DOHH2 (cell line): ENCODE measurements at regions not wholly inside any gene's neighbourhood (a gene's known extent, or its start where the extent isn't known, plus 50 kb on each side); places are given as distances from the start of the nearest gene placed in this dataset.

Experiments
- H3F3A ChIP-seq: fragments of 200-600 bp; sonication (generic), shearing (Covaris generic); 2 replicates; pipeline ENCODE4 v1.6.0; 2016; ENCODE audit warnings: antibody characterized with exemption, mild to moderate bottlenecking; ENCODE audit not compliant: control insufficient read depth, insufficient read depth
- H3K27ac ChIP-seq: fragments of 200-600 bp; sonication (generic); 2 replicates; pipeline ENCODE4 v1.5.1; 2014; ENCODE audit warnings: low read depth, mild to moderate bottlenecking, low read length, moderate library complexity
- H3K27me3 ChIP-seq: fragments of 200-600 bp; sonication (generic); 2 replicates; pipeline ENCODE4 v1.6.1; 2014; ENCODE audit warnings: mild to moderate bottlenecking, low read length, mixed read lengths; ENCODE audit not compliant: control insufficient read depth
- H3K36me3 ChIP-seq: fragments of 200-600 bp; sonication (generic); 2 replicates; pipeline ENCODE4 v1.6.1; 2014; ENCODE audit warnings: mild to moderate bottlenecking, low read length, moderate library complexity, mixed read lengths; ENCODE audit not compliant: control insufficient read depth
- H3K4me1 ChIP-seq: fragments of 200-600 bp; sonication (generic); 2 replicates; pipeline ENCODE4 v1.6.1; 2014; ENCODE audit warnings: mild to moderate bottlenecking, low read length, mixed read lengths; ENCODE audit not compliant: control insufficient read depth
- H3K4me2 ChIP-seq: fragments of 200-600 bp; sonication (generic); 2 replicates; pipeline ENCODE4 v1.6.0; 2014; ENCODE audit warnings: mild to moderate bottlenecking, low read length, moderate library complexity
- H3K4me3 ChIP-seq: fragments of 200-600 bp; sonication (generic); 2 replicates; pipeline ENCODE4 v1.5.1; 2014; ENCODE audit warnings: mild to moderate bottlenecking, low read length, mixed read lengths
- H3K79me2 ChIP-seq: fragments of 200-600 bp; sonication (generic); 2 replicates; pipeline ENCODE4 v1.6.1; 2014; ENCODE audit warnings: mild to moderate bottlenecking, low read length, mixed read lengths; ENCODE audit not compliant: control insufficient read depth
- H3K9me2 ChIP-seq: fragments of 200-600 bp; sonication (generic); replicated peaks from 2 replicates; pipeline ENCODE4 v1.6.1; 2014; ENCODE audit warnings: mild to moderate bottlenecking, low read length, mixed read lengths; ENCODE audit not compliant: control insufficient read depth
- H3K9me3 ChIP-seq: fragments of 200-600 bp; sonication (generic); 2 replicates; pipeline ENCODE4 v1.6.1; 2014; ENCODE audit warnings: antibody characterized with exemption, low read length, mixed read lengths; ENCODE audit not compliant: control insufficient read depth, insufficient read depth
- H4K20me1 ChIP-seq: fragments of 200-600 bp; sonication (generic); 2 replicates; pipeline ENCODE4 v1.6.0; 2014; ENCODE audit warnings: low read depth, mild to moderate bottlenecking, antibody characterized with exemption, low read length, moderate library complexity; ENCODE audit not compliant: control insufficient read depth, insufficient read depth
- EZH2phosphoT487 ChIP-seq: fragments of 200-600 bp; sonication (generic); IDR thresholded peaks from 2 replicates; pipeline ENCODE4 v1.6.1; 2017; ENCODE audit warnings: borderline replicate concordance, mild to moderate bottlenecking, antibody characterized with exemption, low read length, moderate library complexity, mixed read lengths
- TF ChIP-seq, protein P1 (sequence below): fragments of 200-600 bp; sonication (generic); IDR thresholded peaks from one replicate; pipeline ENCODE4 v1.5.1; 2014; ENCODE audit warnings: antibody characterized with exemption, mild to moderate bottlenecking, low read depth, low read length; ENCODE audit not compliant: poor library complexity, severe bottlenecking

- Histone ChIP-seq H3K4me3 (no peak overlapping the region), H3F3A (no peaks in the 10 kb centered on the region)
These were observed 424.1 kb upstream of the TPM1 start for GRCh38 chr15:62618432-62618831.

GRCh38 chr15:62618846-62619504, 423.6 kb upstream of the TPM1 start:
- no peaks in the 10 kb centered on the region for H3K36me3 ChIP-seq
- H3K4me2 ChIP-seq: no peak overlapping the region
- no peaks in the 10 kb centered on the region for H3K4me1 ChIP-seq
- H3K9me3 ChIP-seq: no peaks in the 10 kb centered on the region
- no peaks in the 10 kb centered on the region for H3K79me2 ChIP-seq
- TF ChIP-seq EZH2phosphoT487: no peak
- TF ChIP-seq, protein P1, sequence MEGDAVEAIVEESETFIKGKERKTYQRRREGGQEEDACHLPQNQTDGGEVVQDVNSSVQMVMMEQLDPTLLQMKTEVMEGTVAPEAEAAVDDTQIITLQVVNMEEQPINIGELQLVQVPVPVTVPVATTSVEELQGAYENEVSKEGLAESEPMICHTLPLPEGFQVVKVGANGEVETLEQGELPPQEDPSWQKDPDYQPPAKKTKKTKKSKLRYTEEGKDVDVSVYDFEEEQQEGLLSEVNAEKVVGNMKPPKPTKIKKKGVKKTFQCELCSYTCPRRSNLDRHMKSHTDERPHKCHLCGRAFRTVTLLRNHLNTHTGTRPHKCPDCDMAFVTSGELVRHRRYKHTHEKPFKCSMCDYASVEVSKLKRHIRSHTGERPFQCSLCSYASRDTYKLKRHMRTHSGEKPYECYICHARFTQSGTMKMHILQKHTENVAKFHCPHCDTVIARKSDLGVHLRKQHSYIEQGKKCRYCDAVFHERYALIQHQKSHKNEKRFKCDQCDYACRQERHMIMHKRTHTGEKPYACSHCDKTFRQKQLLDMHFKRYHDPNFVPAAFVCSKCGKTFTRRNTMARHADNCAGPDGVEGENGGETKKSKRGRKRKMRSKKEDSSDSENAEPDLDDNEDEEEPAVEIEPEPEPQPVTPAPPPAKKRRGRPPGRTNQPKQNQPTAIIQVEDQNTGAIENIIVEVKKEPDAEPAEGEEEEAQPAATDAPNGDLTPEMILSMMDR: no peak
- H4K20me1 ChIP-seq: no peaks in the 10 kb centered on the region
- no peak overlapping the region for H3K27ac ChIP-seq
- no peak overlapping the region for H3K4me3 ChIP-seq
- no peaks in the 10 kb centered on the region for H3K9me2 ChIP-seq
- no peaks in the 10 kb centered on the region; the same call in 1 of the 2 replicates for H3K27me3 ChIP-seq
- no peaks in the 10 kb centered on the region for H3F3A ChIP-seq

More at GRCh38 chr15:62618432-62618831, 424.1 kb upstream of the TPM1 start:
- Histone ChIP-seq H4K20me1 (no peaks in the 10 kb centered on the region), H3K27ac (no peak overlapping the region), H3K4me2 (no peak overlapping the region), H3K27me3 (no peaks in the 10 kb centered on the region; the same call in 1 of the 2 replicates), H3K9me3 (no peaks in the 10 kb centered on the region), H3K9me2 (no peaks in the 10 kb centered on the region), H3K4me1 (no peaks in the 10 kb centered on the region), H3K79me2 (no peaks in the 10 kb centered on the region), H3K36me3 (no peaks in the 10 kb centered on the region)
- no peak for TF ChIP-seq EZH2phosphoT487
- TF ChIP-seq, protein P1: no peak

- H3K27ac ChIP-seq: no peak overlapping the region
- no peaks in the 10 kb centered on the region for H3K36me3 ChIP-seq
- H3K4me2 ChIP-seq: no peak overlapping the region
- H3F3A ChIP-seq: no peaks in the 10 kb centered on the region
- no peaks in the 10 kb centered on the region for H3K9me2 ChIP-seq
- H3K4me1 ChIP-seq: no peaks in the 10 kb centered on the region
- no peak overlapping the region for H3K4me3 ChIP-seq
- H4K20me1 ChIP-seq: no peaks in the 10 kb centered on the region
- H3K79me2 ChIP-seq: no peaks in the 10 kb centered on the region
- no peak for TF ChIP-seq EZH2phosphoT487
- TF ChIP-seq, protein P1: no peak
- H3K27me3 ChIP-seq: no peaks in the 10 kb centered on the region; the same call in 1 of the 2 replicates
- H3K9me3 ChIP-seq: no peaks in the 10 kb centered on the region
These were observed 423.0 kb upstream of the TPM1 start for GRCh38 chr15:62619526-62619925.
